H1 (cell line): ENCODE measurements at regions not wholly inside any gene's neighbourhood (a gene's known extent, or its start where the extent isn't known, plus 50 kb on each side); places are given as distances from the start of the nearest gene placed in this dataset.

ENCODE experiments used
- ASH2L ChIP-seq: fragments of 200-600, 300-600 bp; sonication (generic); IDR thresholded peaks from one replicate; pipeline ENCODE4 v1.7.1; 2017; ENCODE audit warnings: low read length
- BACH1 ChIP-seq: IDR thresholded peaks from 2 replicates; pipeline ENCODE4 v1.6.1; 2012; ENCODE audit warnings: low read length, improper control_type of control experiment
- CTCF ChIP-seq, 3 experiments: IDR thresholded peaks; 1 replicate in 2 of 3; 2 replicates in 1 of 3; pipeline versions ENCODE4 v1.5.1 to v1.6.1; 2011; ENCODE audit warnings: low read length in 3 of 3, mild to moderate bottlenecking in 3 of 3, inconsistent platforms in 2 of 3, low read depth in 1 of 3, moderate library complexity in 1 of 3; ENCODE audit not compliant: insufficient read depth in 1 of 3; ENCODE audit errors: control extremely low read depth in 1 of 3
- EP300 ChIP-seq, 2 experiments: IDR thresholded peaks; 1 replicate in 1 of 2; 2 replicates in 1 of 2; pipeline ENCODE4 v1.6.1; 2011 to 2012; ENCODE audit warnings: low read depth in 2 of 2, low read length in 2 of 2, mild to moderate bottlenecking in 2 of 2, borderline replicate concordance in 1 of 2, inconsistent platforms in 1 of 2, moderate library complexity in 1 of 2
- EZH2 ChIP-seq: fragments of 200-600 bp; sonication (generic); IDR thresholded peaks from 2 replicates; pipeline ENCODE4 v1.7.1; 2012; ENCODE audit warnings: low read depth, mild to moderate bottlenecking, moderate library complexity, low read length, inconsistent platforms; ENCODE audit not compliant: severe bottlenecking
- MAFK ChIP-seq: IDR thresholded peaks from 2 replicates; pipeline ENCODE4 v1.6.1; 2012; ENCODE audit warnings: low read depth, mild to moderate bottlenecking, improper control_type of control experiment, low read length
- MAX ChIP-seq: IDR thresholded peaks from 2 replicates; pipeline ENCODE4 v1.6.1; 2012; ENCODE audit warnings: inconsistent platforms
- POLR2A ChIP-seq, 2 experiments: IDR thresholded peaks; 1 replicate in 1 of 2; 2 replicates in 1 of 2; pipeline ENCODE4 v1.6.1; 2011; ENCODE audit warnings: low read depth in 2 of 2, low read length in 2 of 2, mild to moderate bottlenecking in 2 of 2; ENCODE audit errors: control extremely low read depth in 1 of 2
- POLR2AphosphoS5 ChIP-seq: IDR thresholded peaks from 2 replicates; pipeline ENCODE4 v1.6.1; 2011; ENCODE audit warnings: low read depth, low read length
- RFX5 ChIP-seq: IDR thresholded peaks from 2 replicates; pipeline ENCODE4 v1.6.1; 2011; ENCODE audit warnings: low read depth, low read length, improper control_type of control experiment, borderline replicate concordance
- SIN3A ChIP-seq, 2 experiments: IDR thresholded peaks in 1 of 2; conservative IDR thresholded peaks in 1 of 2; 2 replicates each; pipeline ENCODE4 v1.6.1; 2011 to 2012; ENCODE audit warnings: low read length in 2 of 2, improper control_type of control experiment in 1 of 2, low read depth in 1 of 2, mild to moderate bottlenecking in 1 of 2
- TBP ChIP-seq: IDR thresholded peaks from 2 replicates; pipeline ENCODE4 v1.6.1; 2011; ENCODE audit warnings: low read depth, low read length, improper control_type of control experiment
- TCF12 ChIP-seq: IDR thresholded peaks from 2 replicates; pipeline ENCODE4 v1.6.1; 2011; ENCODE audit warnings: low read depth, mild to moderate bottlenecking, low read length

GRCh38 chr3:74309716-74310115 lies 304.7 kb downstream of the CNTN3 start:
- TF ChIP-seq POLR2A (IDR thresholded peaks at IDR 0.05; ENCODE audit: control extremely low read depth in 1 of 2, low read depth in 2 of 2, low read length in 2 of 2) = no peak
- no peak for TF ChIP-seq CTCF (IDR thresholded peaks at IDR 0.05; ENCODE audit: control extremely low read depth in 1 of 3, insufficient read depth in 1 of 3, low read depth in 1 of 3, low read length in 3 of 3)
- no peak for TF ChIP-seq EZH2
- no peak for TF ChIP-seq SIN3A (conservative IDR thresholded peaks at IDR 0.05 in 1 of 2, IDR thresholded peaks at IDR 0.05 in 1 of 2; ENCODE audit: low read depth in 1 of 2, low read length in 2 of 2)
- TF ChIP-seq TBP = no peak
- TF ChIP-seq RFX5 = no peak
- TF ChIP-seq POLR2AphosphoS5 = no peak
- no peak for TF ChIP-seq TCF12
- no peak for TF ChIP-seq EP300 (IDR thresholded peaks at IDR 0.05; ENCODE audit: borderline replicate concordance in 1 of 2, low read depth in 2 of 2, low read length in 2 of 2)
- no peak for TF ChIP-seq MAFK
- no peak for TF ChIP-seq BACH1
- TF ChIP-seq MAX = no peak
- TF ChIP-seq ASH2L = no peak
